K562 (cell line): ENCODE measurements at regions not wholly inside any gene's neighbourhood (a gene's known extent, or its start where the extent isn't known, plus 50 kb on each side); places are given as distances from the start of the nearest gene placed in this dataset.

Experiments
- ATAC-seq: fragments of 200-7000 bp; cut with Tn5 transposase; 3 replicates; pipeline ENCODE4 v1.9.1; 2020; ENCODE audit warnings: moderate library complexity
- BruUV-seq: library from RNA; stranded (reverse); fragments of 400-500 nt; replicated peaks from 2 replicates; lab custom pipeline; 2021; lab: Mats Ljungman, UMichigan
- CTCF ChIA-PET: fragments of 300-600 bp; formaldehyde crosslinking; extraction: SDS; loops from one replicate; lab custom pipeline; 2021; ENCODE audit warnings: low intra/inter-chr PET ratio; lab: Yijun Ruan, JAX
- POLR2A ChIA-PET: fragments of 300-600, 350-650 bp; sonication (Branson Sonifier 250); formaldehyde crosslinking; extraction: SDS; loops from one replicate; lab custom pipeline; 2021; ENCODE audit warnings: antibody characterized with exemption, inconsistent platforms; lab: Yijun Ruan, JAX
- DNase-seq, 4 experiments: peaks; one replicate each; pipeline versions ENCODE4 v3.0.0 to v3.0.0-alpha.2; 2011 to 2018; ENCODE audit warnings: low spot score in 3 of 4, mixed read lengths in 3 of 4; ENCODE audit errors: extremely low read depth in 1 of 4
- FAIRE-seq: peaks from 2 replicates; lab custom pipeline; 2011; peaks lifted over from hg19 to GRCh38; lab: Jason Lieb, UNC
- H2AFZ ChIP-seq: 2 replicates; pipeline ENCODE4 v1.6.0; 2011; ENCODE audit warnings: low read depth, low read length, control low read depth, inconsistent platforms
- H3K27ac ChIP-seq: fragments of 200-600 bp; 3 replicates; pipeline ENCODE4 v1.8.0; 2011; ENCODE audit warnings: low read depth, mild to moderate bottlenecking, control low read depth, inconsistent platforms, low read length, moderate library complexity, mixed read lengths; ENCODE audit errors: extremely low read depth
- H3K27me3 ChIP-seq, 2 experiments: fragments of 300-600 bp in 1 of 2; 2 replicates in 1 of 2; 3 replicates in 1 of 2; pipeline versions ENCODE4 v1.6.0 to v1.8.0; 2011; ENCODE audit warnings: inconsistent platforms in 2 of 2, low read length in 2 of 2, mild to moderate bottlenecking in 1 of 2, mixed read lengths in 1 of 2, moderate library complexity in 1 of 2; ENCODE audit not compliant: control insufficient read depth in 2 of 2, insufficient read depth in 2 of 2
- H3K36me3 ChIP-seq: fragments of 300-600 bp; 3 replicates; pipeline ENCODE4 v1.8.0; 2011; ENCODE audit warnings: mild to moderate bottlenecking, low read length, inconsistent platforms; ENCODE audit not compliant: control insufficient read depth, insufficient read depth
- H3K4me1 ChIP-seq, 2 experiments: fragments of 200-600 bp in 1 of 2; replicated peaks in 1 of 2; 2 replicates in 1 of 2; 3 replicates in 1 of 2; pipeline versions ENCODE4 v1.5.1 to v1.8.0; 2011; ENCODE audit warnings: inconsistent platforms in 2 of 2, low read length in 2 of 2, mild to moderate bottlenecking in 1 of 2, mixed read lengths in 1 of 2, moderate library complexity in 1 of 2; ENCODE audit not compliant: control insufficient read depth in 2 of 2, insufficient read depth in 2 of 2
- H3K4me2 ChIP-seq: 2 replicates; pipeline ENCODE4 v1.6.1; 2011; ENCODE audit warnings: low read length, control low read depth, inconsistent platforms, mixed read lengths; ENCODE audit not compliant: insufficient read depth
- H3K4me3 ChIP-seq: fragments of 200-600 bp; sonication (generic), shearing (Covaris generic); 2 replicates; pipeline ENCODE4 v1.5.1; 2016; ENCODE audit warnings: control low read depth, inconsistent platforms
- H3K79me2 ChIP-seq: fragments of 200-600 bp; 3 replicates; pipeline ENCODE4 v1.8.0; 2011; ENCODE audit warnings: low read length, inconsistent platforms; ENCODE audit not compliant: control insufficient read depth, insufficient read depth
- H3K9ac ChIP-seq, 2 experiments: 2 replicates each; pipeline versions ENCODE4 v1.6.0 to v1.6.1; 2011; ENCODE audit warnings: low read depth in 2 of 2, low read length in 2 of 2, control low read depth in 1 of 2, inconsistent platforms in 1 of 2, mild to moderate bottlenecking in 1 of 2, mixed read lengths in 1 of 2; ENCODE audit not compliant: insufficient read depth in 1 of 2
- H3K9me1 ChIP-seq: one replicate; pipeline ENCODE4 v1.6.0; 2011; ENCODE audit warnings: inconsistent platforms, mild to moderate bottlenecking, low read length, moderate library complexity; ENCODE audit not compliant: control insufficient read depth, insufficient read depth
- H3K9me3 ChIP-seq: replicated peaks from 2 replicates; pipeline ENCODE4 v1.5.1; 2011; ENCODE audit warnings: low read depth, low read length, inconsistent platforms; ENCODE audit not compliant: control insufficient read depth, insufficient read depth
- H4K20me1 ChIP-seq: replicated peaks from 2 replicates; pipeline ENCODE4 v1.6.1; 2011; ENCODE audit warnings: low read length, inconsistent platforms, mixed read lengths; ENCODE audit not compliant: control insufficient read depth, insufficient read depth
- BCOR ChIP-seq: fragments of 450-650 bp; IDR thresholded peaks from 2 replicates; pipeline ENCODE4 v1.6.1; 2016
- EP400 ChIP-seq: fragments of 450-650 bp; IDR thresholded peaks from 2 replicates; pipeline ENCODE4 v1.6.1; 2017; ENCODE audit warnings: antibody characterized with exemption, mild to moderate bottlenecking, moderate library complexity
- FOXA3 ChIP-seq, 2 experiments: fragments of 450-650 bp in 1 of 2; sonication (generic) in 1 of 2; formaldehyde crosslinking; IDR thresholded peaks in 1 of 2; conservative IDR thresholded peaks in 1 of 2; 2 replicates each; pipeline versions ENCODE4 v1.4.0 to v1.8.0; 2020 to 2022; ENCODE audit warnings: mild to moderate bottlenecking in 2 of 2, missing genetic modification reagents in 1 of 2
- GABPB2 ChIP-seq: fragments of 250-450 bp; sonication (Bioruptor Pico); conservative IDR thresholded peaks from 2 replicates; pipeline ENCODE4 v1.5.1; 2021; ENCODE audit warnings: mild to moderate bottlenecking
- HNRNPLL ChIP-seq: fragments of 200-400 bp; formaldehyde crosslinking; IDR thresholded peaks from 2 replicates; pipeline ENCODE4 v1.6.1; 2017; ENCODE audit warnings: low read length, low read depth, mild to moderate bottlenecking; ENCODE audit not compliant: poor library complexity, severe bottlenecking
- PHF8 ChIP-seq: fragments of 200-600 bp; sonication (generic); IDR thresholded peaks from 2 replicates; pipeline ENCODE4 v1.6.1; 2012; ENCODE audit warnings: mixed run types, mild to moderate bottlenecking, inconsistent platforms, low read length, moderate library complexity, borderline replicate concordance
- TBP ChIP-seq: optimal IDR thresholded peaks from 2 replicates; pipeline ENCODE3; 2011; ENCODE audit warnings: low read depth, low read length, improper control_type of control experiment
- XRCC4 ChIP-seq: IDR thresholded peaks from one replicate; pipeline ENCODE4 v1.6.1; 2011; ENCODE audit not compliant: insufficient read depth, insufficient read length; ENCODE audit errors: extremely low read depth
- ZNF12 ChIP-seq: sonication (generic); formaldehyde crosslinking; IDR thresholded peaks from 2 replicates; pipeline ENCODE4 v1.4.0; 2020; ENCODE audit warnings: mild to moderate bottlenecking, missing genetic modification reagents
- ZNF707 ChIP-seq: fragments of 250-450 bp; sonication (Bioruptor Pico); conservative IDR thresholded peaks from 2 replicates; pipeline ENCODE4 v1.8.0; 2022; ENCODE audit warnings: inconsistent platforms, mild to moderate bottlenecking, moderate library complexity
- WGBS: fragments of 100-300 bp; shearing (Covaris generic); methylation state at CpG from one replicate; pipeline ENCODE4 v1.1.6; 2016; ENCODE audit warnings: low coverage, mixed read lengths; ENCODE audit not compliant: insufficient coverage; ENCODE audit errors: missing lambda C conversion rate; 5-methylcytosine and 5-hydroxymethylcytosine counted together
- in situ Hi-C: fragments of 300-500 bp; cut with MboI; formaldehyde crosslinking; loops from 4 replicates; pipeline ENCODE4 v1.15.0; 2018; ENCODE audit warnings: inconsistent platforms, mixed read lengths
- intact Hi-C: fragments of 100-400 bp; cut with micrococcal nuclease; formaldehyde crosslinking; loops from 2 replicates; pipeline ENCODE4 v1.14.2; 2022
- TF ChIP-seq, protein P1 (sequence below): sonication (generic); formaldehyde crosslinking; IDR thresholded peaks from 2 replicates; pipeline ENCODE4 v1.8.1; 2023; ENCODE audit warnings: mild to moderate bottlenecking, missing genetic modification reagents, moderate library complexity
- TF ChIP-seq, protein P2 (sequence below): sonication (generic); formaldehyde crosslinking; IDR thresholded peaks from 2 replicates; pipeline ENCODE4 v1.8.0; 2023; ENCODE audit warnings: mild to moderate bottlenecking, missing genetic modification reagents

DNA sequence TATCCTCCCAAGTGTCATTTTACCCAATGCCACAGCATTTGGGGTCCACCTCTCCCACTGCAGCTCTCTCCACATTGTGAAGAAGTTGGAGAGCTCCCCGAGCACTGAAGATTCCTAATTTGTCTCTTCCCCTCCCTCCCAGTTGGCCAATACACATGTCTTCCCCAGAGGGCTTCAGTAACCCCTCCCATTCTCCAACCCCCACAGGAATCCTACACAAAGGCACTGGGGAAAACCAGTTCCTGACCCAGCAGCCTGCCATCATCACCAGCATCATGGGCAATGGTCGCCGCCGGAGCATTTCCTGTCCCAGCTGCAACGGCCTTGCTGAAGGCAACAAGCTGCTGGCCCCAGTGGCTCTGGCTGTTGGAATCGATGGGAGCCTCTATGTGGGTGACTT is 87.3 kb upstream of the WWC1 start (continued):
- TF ChIP-seq XRCC4, result no peak
- no peak for TF ChIP-seq EP400
- no peak for TF ChIP-seq BCOR
- TF ChIP-seq ZNF12 (CRISPR knock-in tag), result no peak
- no peak for TF ChIP-seq PHF8
- TF ChIP-seq, protein P1, sequence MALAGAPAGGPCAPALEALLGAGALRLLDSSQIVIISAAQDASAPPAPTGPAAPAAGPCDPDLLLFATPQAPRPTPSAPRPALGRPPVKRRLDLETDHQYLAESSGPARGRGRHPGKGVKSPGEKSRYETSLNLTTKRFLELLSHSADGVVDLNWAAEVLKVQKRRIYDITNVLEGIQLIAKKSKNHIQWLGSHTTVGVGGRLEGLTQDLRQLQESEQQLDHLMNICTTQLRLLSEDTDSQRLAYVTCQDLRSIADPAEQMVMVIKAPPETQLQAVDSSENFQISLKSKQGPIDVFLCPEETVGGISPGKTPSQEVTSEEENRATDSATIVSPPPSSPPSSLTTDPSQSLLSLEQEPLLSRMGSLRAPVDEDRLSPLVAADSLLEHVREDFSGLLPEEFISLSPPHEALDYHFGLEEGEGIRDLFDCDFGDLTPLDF (CRISPR knock-in tag), result no peak
- TF ChIP-seq TBP, result no peak
- TF ChIP-seq ZNF707, result no peak

DNA sequence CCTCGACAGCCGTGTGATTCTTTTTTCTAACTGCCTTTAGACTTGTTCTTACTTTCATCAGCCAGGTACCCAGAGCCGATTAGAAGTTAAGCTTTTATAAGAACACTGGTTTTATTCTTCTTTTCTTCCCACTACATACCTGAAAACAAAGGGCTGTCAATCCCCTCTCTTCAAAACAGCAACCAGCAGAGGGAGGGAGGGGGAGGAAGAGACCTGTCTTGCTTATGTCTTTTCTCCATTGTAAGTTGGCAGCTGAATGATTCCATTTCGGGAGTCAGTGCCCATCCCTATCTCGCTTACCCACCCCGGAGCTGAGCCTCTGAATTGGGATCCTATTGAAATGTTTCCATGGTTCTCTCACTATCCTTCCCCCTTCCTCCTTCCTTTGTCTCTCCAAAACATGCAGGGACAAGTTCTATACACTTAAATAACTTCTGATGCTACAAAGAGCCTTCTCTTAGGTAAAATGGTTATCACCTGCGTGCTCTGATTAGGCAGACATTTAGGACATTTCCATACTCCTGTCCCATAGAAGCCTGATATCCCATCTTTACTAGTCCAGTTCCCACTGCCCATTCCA is 83.9 kb upstream of the WWC1 start:
- no peak for FAIRE-seq
- intact Hi-C loops, result no loop called here

More for the DNA sequence above, 83.9 kb upstream of the WWC1 start:
- Histone ChIP-seq H3K4me1 (no peaks in the 10 kb centered on the region), H3K4me3 (no peak overlapping the region), H3K9ac (no peak overlapping the region), H3K27me3 (no peaks in the 10 kb centered on the region)
- DNase-seq, result no peak
- TF ChIP-seq HNRNPLL (no peak), GABPB2 (CRISPR knock-in tag) (no peak), FOXA3 (CRISPR knock-in tag; conservative IDR thresholded peaks at IDR 0.05 in 1 of 2, IDR thresholded peaks at IDR 0.05 in 1 of 2) (no peak)
- TF ChIP-seq, protein P2, sequence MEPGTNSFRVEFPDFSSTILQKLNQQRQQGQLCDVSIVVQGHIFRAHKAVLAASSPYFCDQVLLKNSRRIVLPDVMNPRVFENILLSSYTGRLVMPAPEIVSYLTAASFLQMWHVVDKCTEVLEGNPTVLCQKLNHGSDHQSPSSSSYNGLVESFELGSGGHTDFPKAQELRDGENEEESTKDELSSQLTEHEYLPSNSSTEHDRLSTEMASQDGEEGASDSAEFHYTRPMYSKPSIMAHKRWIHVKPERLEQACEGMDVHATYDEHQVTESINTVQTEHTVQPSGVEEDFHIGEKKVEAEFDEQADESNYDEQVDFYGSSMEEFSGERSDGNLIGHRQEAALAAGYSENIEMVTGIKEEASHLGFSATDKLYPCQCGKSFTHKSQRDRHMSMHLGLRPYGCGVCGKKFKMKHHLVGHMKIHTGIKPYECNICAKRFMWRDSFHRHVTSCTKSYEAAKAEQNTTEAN (CRISPR knock-in tag), result no peak
- TF ChIP-seq, all 486 proteins: peak for 0
- no TSS peak for BruUV-seq
- 0% methylated on average over 7 of the region's 7 CpGs for WGBS
- POLR2A ChIA-PET, result no interaction called here
- no peak overlapping the region for H3K4me2 ChIP-seq
- ATAC-seq, result no peak
- H3K27ac ChIP-seq, result no peak overlapping the region
- H3K9me3 ChIP-seq, result no peaks in the 10 kb centered on the region
- no peaks in the 10 kb centered on the region for H3K36me3 ChIP-seq
- in situ Hi-C loops, result no loop called here
- H3K9me1 ChIP-seq, result no peaks in the 10 kb centered on the region
- no peaks in the 10 kb centered on the region for H4K20me1 ChIP-seq
- no peak overlapping the region for H2AFZ ChIP-seq
- H3K79me2 ChIP-seq, result no peaks in the 10 kb centered on the region
- CTCF ChIA-PET, result no interaction called here
